NCI-H2081 treated with DMSO at 0.1 percent for 48 hours (cell line): ENCODE measurements at regions not wholly inside any gene's neighbourhood (a gene's known extent, or its start where the extent isn't known, plus 50 kb on each side); places are given as distances from the start of the nearest gene placed in this dataset.
"Not testable (repeated sequence)": the region's sequence is repeated elsewhere in the genome, so short reads cannot be mapped to it uniquely, and the experiment has no call there.

Experiments used
- DNase-seq: peaks from one replicate; lab custom pipeline; 2025; lab: John Stamatoyannopoulos, UW

DNA sequence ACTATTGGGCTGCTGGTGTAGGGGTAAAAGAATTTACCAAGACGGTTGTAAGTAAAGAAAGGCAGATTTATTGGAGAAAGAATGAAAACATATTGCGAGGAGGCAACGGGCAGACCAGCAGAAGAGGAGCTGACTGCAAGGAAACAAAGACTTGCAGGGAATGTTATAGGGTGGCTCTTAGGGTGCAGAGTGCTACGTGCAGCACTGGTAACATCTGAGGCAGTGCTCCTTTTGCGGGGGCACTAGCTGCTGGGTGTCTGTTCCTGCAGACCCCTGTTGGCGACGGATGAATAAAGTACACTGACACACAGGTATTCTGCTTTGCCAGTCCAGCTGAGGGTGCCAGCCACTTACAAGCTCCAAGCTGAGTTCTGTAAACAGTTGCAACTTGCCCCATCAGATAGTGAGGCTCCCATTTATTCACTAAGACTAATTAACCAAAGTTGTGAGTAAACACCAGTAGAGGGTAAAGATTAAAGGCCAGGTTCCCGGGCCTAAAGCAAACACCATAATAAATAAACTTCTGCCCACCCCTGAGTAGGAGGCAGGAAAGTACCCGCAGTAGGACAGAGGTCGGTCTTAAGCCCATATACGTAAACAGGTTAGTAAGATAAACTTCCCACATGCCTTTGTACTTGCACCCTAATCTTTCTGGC, 140.2 kb upstream of the KCNK1 start:
- DNase-seq: no peak

DNA sequence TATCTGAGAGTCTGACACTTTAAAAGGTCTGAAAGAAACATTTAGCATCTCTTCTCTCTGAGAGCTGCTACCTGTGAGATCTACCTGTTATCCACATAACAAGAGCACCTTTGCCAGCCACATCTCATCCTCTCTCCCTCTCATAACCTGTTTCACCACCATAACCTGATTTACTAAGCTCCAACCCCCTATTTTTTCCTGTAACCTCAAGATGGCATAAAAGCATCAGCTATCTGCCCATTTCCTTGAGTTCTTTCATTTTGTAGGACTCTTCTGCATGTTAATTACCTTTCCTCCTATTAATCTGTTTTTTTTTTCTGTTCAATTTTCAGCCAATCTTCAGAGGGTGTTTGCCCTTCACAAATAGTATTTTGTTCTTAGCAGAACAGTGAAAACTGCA, 136.5 kb upstream of the KCNK1 start:
- DNase-seq: no peak

DNA sequence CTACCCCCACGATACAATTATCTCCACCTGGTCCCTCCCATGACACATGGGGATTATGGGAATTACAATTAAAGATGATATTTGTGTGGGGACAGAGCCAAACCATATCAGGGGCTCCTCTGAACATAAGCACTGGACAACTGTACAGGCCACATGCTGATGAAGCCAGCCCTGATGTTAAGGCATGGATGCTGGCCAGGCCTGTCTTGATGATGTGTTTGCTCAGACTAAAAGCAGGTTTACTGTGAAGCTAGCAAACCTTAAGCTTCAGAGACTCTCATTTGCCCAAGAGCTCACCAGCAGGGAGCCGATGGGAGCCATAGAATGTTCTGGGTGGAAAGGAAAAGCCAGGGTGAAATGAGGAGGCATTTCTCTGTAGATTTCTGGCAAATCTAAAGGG, 135.3 kb upstream of the KCNK1 start:
- DNase-seq: no peak

DNA sequence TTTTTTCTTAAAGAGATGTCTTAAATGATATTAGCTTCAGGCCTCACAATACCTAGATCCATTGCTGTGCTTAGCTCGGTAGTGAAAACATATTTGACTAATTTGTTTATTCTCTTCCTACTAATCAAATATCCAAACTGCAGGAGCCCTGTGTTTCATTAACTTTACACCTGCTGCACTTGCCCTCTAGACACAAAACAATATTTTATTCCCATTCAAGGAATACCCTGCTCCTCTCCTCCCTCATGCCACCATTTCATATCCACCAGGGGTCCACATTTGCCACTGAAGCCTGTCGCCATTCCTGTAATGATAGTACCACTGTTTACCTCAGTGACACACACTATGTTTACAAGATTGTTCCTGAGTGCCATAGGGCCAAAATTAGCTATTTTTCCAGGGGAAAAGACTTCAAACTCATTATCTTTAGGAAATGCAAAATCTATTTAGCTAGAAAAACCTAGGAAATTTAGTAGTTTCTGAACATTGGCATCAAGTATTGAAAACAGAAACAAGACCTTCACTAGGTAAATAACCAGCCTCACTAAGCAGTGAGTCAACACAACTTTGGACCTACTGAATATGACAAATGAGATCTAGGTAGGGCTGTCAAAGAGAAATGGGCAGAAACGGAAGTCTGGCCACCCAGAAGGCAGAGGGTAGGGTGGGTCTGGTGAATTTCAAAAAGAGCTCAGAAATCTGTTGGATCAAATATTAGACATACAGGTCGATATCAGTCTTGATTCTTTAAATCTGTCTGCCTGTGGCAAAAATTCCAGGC, 134.6 kb upstream of the KCNK1 start:
- peak; percentile 40 for DNase-seq

DNA sequence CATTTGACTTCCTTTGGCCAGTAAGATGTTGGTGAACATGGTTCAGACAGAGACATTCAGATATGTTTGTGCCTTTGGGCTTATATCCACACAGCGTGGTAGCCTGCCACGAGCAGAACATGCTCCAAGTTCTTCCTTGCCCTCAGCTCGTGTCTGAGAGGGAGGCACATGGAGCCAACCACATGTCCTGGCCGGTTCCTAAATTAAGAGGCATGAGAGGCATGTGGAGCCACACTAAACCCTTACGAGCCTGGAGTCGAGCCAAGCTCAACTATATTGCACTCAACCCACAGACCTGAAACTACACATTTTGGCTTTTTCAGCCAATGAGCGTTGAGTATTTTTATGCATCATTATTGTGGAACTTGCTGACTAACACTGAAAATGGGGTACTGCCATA, 133.7 kb upstream of the KCNK1 start:
- DNase-seq: no peak

DNA sequence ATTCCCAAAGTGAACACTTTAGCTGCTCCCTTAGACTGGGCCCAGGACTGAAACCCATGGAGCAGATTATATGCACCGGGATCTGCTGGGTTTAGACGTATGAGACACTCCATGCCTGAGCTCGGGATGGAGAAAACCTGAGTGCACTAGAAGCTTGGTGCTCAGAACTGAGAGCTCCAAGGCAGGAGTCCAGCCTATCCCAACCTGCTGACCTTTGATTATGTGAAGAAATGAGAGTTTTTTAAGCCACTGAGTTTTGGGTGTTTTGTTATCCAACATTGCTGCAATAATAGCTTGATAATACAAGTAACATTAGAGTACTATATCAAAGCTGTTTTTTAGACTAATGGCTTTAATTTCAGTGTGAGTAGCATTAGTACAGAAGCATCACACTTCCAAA, 131.5 kb upstream of the KCNK1 start:
- no peak for DNase-seq

DNA sequence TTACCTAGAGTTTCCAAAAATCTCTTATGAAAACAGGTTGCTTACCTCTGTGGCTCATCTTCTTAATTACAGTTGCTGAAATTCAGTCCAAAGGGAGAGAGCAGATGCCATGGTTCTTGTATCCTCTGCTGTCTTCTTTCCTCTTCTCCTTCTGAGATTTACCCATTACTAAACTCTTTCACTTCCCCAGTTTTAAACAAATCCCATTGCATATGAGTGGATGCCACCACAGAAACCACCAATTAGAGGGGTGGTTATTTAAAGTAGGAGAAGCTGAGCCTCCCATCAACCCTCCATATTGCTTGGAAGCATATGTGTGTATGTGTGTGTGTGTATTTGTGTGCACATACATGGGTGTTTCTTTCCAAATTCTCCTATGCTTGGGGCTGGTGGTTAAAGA, 128.5 kb upstream of the KCNK1 start:
- no peak for DNase-seq

DNA sequence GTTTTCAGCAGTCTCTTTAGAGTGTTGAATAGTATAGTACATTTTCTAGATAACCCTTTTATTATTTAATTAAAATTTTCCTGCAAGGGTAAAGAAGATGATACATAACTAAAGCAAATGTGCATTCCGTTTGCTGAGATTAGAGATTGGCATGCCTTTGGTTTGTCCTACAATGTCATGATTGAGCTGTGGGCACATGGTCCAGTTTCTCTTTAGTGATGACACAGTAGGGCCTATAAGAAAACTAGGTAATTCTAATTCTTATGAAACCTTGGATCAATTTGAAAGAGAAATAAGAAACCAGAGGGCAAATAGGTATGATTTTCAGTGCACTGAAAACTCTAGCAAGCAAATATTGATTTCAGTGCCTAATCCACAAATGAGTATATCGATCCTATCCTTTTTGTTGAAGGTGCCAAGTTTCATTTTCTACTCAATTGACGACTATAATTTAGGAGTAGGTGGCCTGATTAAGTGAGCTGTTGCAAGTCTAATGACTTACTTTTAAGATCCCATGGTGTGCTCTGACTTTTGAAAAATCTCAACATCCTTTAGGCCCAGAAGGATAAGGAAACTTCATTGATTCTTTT, 128.0 kb upstream of the KCNK1 start:
- no peak for DNase-seq

DNA sequence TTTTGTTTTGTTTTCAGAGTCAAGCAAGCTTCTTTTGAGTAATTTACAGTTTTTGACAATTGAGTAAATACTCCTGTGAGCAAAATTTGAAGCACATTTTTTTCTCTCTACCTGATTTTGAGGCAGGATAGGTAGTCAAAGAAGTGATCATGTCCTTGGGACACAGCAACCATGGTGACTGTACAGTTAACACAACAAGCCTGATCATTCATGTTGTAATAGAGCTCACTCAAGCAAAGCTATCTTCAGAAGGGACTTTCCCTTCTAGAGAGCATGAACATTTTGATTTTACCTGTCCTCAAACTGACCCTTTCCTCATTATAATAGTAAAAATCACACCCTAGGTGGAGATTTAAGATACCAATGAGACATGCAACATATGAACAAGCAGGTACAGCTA, 126.5 kb upstream of the KCNK1 start:
- no peak for DNase-seq

DNA sequence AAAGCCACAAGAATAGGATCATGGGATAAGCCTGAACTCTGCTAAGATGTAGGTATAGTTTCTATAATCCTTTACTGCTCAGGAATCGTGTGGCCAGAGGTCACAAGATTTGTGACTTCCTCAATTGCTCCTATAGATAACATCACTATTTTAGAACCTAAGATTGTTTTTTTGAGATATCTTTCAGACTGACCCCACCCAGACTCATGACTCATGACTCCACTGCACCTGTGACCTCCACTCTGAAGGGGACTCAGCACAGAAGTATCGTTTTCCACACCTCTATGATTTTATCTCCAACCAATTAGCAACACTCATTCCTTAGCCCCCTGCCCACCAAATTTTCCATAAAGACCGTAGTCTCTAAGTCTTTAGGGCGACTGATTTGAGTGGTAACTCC, 124.5 kb upstream of the KCNK1 start:
- DNase-seq: no peak

DNA sequence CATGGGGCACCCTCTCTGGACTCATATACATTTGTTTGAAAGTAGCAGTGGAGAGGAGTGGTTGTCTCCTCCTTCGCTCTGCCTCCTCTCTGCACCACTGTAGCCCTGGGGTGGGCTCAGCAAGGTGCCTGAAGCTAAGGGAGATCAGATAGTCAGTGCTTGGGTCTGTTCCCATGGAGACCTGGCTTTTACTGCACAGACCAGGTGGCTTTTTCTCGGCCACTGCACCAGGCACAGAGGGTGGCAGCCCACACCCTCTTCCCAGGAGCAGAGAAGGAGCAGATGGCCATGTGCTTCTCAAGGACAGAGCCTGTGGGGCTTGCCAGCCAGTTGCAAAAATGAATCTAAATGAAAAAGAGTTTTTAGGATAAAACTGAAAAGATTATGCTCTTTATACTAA, 123.4 kb upstream of the KCNK1 start:
- DNase-seq: peak; percentile 76

DNA sequence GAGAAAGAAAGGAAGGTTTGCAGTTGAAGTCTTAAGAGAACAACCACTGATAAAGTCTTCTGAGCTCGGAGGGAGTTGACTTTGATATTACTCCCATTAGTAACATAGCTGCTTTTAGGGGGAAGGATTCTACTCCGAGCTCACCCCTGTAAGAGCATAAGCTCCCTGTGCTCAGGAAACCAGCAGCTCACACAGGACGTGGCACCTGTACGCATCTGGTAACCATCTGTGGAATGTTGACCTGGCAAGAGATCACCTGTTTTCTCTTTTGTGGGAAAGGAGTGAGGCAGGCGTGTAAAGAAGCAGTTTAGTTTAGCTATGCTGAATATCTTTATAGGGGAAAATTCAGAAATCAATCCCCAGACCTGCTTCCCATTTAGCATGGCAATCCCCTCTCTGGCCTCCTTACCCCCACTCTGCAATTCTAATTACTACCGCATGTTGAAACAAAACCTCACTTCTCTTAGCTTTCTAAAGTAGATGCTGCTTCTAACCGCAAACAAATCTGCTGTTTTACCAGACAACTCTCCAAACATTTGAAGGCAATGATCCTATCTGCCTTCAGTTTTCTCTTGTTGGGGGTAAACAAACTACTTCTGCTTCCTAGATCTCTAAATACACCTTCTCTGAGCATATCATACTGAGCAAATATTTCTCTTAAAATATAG, 121.8 kb upstream of the KCNK1 start:
- no peak for DNase-seq

DNA sequence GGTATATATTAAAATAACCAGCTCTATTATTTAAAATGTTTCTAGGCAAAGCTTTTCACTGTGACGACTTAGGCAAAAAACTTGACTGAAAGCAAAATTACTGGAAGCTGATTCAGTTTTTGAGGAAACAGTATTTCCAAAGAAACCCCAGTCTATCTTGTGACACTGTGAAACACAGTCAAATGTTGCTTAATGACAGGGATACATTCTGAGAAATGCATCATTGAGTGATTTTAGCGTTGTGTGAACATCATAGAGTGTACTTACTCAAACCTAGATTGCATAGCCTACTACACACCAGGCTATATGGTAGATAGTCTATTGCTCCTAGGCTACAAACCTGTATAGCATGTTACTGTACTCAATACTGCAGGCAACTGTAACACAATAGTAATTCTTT, 116.9 kb upstream of the KCNK1 start:
- DNase-seq: no peak

DNA sequence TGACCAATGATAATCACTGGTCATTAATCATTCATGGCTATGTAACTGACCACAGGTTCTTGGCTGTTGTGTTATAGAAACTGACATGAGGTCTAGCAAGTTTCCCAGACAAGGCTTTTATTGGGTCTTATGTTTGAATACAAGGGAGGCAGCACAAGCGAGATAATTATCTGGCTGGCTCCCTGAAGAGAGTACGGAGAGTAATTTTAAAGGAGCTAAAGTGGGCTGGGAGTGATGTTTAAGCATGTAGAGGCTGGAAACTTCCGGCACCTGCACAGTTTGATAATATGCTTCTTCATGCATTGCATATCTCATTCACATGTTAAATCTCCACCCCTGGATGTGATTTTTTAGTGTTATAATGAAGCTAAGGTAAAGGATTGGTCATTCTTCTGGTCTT, 116.2 kb upstream of the KCNK1 start:
- DNase-seq: no peak

DNA sequence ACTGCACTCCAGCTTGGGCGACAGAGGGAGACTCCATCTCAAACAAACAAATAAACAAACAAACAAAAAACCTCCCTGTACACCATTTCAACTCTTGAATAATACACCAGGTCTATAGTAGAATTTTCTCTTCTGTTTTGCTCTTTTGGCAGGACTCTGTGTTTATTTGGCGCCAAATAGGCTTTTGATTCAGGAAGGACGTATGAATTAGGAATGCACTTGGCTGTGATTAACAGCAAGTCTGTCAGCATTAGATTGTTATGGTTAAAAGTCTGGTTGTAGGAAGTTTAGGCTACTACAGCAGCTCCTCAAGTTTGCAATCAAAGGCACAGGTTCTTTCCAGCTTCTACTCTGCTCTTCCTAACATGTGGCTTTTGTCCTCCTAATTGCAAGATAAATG, 113.8 kb upstream of the KCNK1 start:
- no peak for DNase-seq

DNA sequence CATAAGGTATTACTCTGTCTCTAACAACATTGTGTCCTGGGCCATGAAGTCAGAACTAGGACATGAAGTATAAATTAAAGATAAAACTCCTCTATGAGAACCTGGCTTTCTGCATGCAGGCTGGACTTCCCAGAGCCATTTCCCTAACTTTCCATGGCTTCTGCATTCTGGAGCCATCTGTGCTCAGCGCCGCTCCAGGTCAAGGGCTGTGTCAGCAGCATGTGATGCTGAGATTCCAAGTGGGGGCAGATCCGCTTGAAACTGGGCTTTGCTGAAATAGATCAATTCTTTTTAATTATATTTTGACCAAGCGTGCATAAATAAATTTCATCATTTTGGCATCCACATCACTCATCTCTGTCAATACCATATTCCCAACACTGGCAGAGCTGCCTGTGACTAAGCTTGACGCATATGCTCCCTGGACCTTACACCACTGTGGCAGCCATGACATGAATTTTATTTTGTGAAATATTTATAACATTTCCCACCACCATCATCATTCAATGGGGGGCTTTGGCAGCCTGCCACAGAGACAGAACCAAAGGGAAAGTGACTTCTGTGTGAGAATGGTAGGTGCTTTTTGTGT, 110.4 kb upstream of the KCNK1 start:
- no peak for DNase-seq

DNA sequence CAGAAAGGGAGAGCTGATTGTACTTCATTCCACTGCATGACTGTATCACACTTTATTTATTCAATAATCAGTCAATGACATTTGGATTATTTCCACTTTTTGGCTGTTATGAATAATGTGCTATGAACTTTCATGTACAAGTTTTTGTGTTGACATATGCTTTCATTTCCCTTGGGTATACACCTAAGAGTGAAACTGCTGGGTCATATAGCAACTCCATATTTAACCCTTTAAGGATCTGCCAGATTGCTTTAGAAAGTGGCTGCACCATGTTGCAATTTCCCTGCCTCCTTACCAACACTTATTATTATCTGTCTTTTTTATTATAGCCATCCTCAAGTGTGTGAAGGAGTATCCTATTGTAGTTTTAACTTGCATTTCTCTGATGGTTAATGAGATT, 108.8 kb upstream of the KCNK1 start:
- no peak for DNase-seq

DNA sequence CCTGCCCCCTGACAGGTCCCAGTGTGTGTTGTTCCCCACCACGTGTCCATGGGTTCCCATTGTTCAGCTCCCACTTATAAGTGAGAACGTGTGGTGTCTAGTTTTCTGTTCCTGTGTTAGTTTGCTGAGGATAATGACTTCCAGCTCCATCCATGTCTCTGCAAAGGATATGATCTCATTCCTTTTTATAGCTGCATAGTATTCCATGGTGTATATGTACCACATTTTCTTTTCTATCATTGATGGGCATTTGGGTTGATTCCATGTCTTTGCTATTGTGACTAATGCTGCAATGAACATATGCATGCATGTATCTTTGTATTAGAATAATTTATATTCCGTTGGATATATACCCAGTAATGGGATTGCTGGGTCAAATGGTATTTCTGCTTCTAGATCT, 108.0 kb upstream of the KCNK1 start:
- DNase-seq: not testable (repeated sequence)

DNA sequence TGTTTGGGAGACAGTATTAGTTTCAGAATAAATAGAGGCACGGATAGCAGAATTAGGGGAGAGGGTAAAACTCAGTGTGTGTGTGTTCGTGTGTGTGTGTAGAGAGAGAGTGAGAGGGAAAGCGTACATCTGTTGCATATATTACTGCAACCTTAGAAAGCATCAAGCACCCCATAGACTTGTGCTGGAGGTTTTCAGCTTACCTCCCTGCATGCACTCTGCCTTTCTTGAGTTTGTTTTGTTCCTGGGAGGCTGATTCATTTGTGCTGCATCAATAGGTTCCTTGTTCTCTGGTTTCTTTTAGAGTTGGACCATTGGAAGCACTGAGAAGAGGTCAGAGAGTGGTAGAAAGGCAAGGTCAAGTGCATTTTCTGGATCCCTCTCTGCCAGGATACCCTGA, 104.4 kb upstream of the KCNK1 start:
- DNase-seq: no peak

DNA sequence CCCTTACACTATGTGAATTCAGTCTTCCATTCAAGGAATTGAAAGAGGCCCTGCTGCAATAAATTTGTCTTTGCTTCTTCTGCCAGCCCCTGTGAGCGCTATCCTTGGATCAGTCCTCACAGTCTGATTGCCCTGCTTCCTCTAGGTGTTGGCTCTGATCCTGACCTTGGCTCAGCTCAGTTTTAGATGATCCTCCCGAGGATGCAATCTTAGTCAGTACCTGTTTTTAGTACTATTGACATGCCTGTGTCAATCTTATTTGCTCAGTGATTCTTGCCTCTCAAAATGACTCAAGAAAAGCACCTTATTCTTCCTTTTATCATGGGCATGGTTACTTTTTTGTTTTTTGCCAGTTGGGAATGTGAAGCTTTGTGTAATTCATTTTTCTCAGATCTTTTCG, 101.4 kb upstream of the KCNK1 start:
- DNase-seq: no peak

DNA sequence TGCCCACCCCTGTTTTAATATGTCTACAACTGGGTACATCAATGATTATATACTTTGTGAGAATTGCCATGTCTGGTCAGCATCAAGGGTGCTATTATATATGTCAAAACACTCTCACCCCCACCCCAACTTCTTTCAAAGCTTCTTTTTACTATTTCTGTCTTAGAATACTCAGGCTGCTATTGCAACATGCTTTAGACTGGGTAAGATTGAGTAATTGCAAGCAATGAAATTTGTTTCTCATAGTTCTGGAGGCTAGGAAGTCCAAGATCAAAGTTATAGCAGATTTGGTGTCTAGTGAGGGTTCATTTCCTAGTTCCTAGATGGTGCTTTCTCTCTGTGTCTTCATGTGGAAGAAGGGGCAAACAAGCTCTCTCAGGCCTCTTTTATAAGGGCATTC, 100.5 kb upstream of the KCNK1 start:
- no peak for DNase-seq

DNA sequence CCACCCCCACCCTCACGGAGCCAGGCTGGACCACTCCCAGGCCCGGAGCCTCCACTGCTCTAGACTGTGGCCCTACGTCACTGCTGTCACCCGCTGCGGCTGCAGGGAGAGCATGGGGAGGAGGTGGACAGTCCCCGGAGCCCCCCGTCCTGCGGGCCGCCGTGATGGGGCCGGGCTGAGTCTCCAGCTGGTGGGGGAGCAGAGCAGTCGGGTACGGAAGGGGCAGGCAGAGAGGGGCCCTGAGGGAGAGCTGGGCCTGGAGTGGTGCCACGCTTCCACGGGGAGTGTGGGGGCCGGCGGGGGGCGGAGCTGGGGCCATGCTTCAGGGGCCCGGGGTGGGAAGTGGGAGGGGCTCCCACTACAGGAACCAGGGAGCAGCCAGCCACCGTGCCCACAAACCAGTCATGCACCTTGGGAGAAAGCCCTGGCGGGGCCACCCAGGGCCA, 98.9 kb upstream of the KCNK1 start:
- DNase-seq: no peak

DNA sequence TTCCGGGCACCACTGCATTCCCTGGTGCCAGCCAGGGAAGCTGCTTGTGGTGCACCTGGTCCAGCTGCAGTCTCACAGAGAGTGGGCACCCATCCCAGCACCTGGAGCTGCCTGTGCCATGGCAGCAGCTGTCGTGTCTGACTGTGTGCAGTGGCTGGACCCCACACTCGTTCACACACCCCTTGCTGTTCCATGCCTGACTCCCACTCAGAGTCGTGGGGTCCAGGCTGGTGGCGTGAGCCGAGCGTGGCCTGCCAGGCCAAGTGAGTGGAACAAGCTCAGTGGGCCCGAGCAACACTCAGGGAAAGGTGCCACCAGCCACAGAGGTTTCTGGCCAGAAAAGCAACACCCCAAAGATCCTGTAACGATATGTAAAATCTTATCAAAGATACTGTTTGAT, 97.2 kb upstream of the KCNK1 start:
- no peak for DNase-seq
